Islet precursor cell (in vitro differentiated cells): ENCODE measurements at regions not wholly inside any gene's neighbourhood (a gene's known extent, or its start where the extent isn't known, plus 50 kb on each side); places are given as distances from the start of the nearest gene placed in this dataset.
"Not testable (repeated sequence)": the region's sequence is repeated elsewhere in the genome, so short reads cannot be mapped to it uniquely, and the experiment has no call there.

Experiments
- DNase-seq: peaks from one replicate; pipeline ENCODE4 v3.0.0-alpha.2; 2018

DNA sequence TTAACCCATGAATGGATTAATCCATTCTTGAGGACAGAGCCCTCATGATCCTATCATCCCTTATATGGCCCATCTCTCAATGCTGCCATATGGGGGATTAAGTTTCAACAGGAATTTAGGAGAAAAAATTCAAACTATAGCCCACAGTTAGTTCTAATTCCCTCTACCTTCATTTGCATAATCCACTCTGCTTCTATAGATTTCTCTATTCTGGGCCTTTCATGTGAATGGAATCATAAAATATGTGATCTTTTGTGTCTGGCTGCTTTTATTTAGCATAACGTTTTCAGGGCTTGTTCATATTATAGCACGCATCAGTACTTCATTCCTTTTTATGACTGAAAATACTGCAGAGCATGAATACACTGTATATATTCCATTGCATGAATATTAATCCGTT, 55.4 kb downstream of the CTSL start:
- DNase-seq = no peak

GRCh38 chr9:87783180-87783579, 57.3 kb downstream of the CTSL start:
- DNase-seq = no peak

DNA sequence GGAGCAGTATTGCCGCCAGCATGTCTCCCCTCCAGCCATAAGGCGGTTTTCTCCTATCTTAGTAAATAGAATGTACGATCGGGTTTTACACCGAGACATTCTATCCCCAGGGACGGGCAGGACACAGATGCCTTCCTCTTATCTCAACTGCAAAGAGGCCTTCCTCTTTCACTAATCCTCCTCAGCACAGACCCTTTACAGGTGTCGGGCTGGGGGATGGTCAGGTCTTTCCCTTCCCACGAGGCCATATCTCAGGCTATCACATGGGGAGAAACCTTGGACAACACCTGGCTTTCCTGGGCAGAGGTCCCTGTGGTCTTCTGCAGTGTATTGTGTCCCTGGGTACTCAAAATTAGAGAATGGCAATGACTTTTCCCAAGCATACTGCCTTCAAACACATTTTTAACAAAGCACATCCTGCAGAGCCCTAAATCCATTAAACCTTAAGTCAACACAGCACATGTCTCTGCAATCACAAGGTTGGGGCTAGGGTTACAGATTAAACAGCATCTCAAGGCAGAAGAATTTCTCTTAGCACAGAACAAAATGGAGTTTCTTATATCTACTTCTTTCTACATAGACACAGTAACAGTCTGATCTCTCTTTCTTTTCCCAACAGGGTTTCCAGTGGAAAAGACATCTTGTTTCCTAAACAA, 59.5 kb downstream of the CTSL start:
- DNase-seq = not testable (repeated sequence)

- no peak for DNase-seq
These were observed 60.5 kb downstream of the CTSL start for GRCh38 chr9:87786423-87786822.

DNA sequence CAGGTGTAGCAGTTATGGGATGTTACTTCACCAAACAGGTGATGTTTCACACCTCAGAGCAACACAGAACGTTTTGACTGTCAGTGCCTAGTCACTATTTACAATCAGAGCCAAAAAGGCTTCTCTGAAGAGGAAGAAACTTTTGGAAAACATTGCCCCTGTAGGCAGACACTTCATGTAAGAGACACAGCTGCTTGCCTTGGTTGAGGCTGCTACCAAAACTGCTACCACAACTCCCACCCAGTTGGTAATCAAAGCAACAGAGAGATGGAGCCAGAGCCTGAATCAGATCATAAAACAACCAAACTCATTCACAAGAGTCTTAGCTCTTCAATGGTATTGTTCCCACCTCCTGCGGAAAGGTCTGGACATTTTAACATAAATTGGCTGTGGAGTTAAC, 61.0 kb downstream of the CTSL start:
- DNase-seq = no peak

- DNase-seq = no peak
These were observed 61.8 kb downstream of the CTSL start for GRCh38 chr9:87787735-87788134.

DNA sequence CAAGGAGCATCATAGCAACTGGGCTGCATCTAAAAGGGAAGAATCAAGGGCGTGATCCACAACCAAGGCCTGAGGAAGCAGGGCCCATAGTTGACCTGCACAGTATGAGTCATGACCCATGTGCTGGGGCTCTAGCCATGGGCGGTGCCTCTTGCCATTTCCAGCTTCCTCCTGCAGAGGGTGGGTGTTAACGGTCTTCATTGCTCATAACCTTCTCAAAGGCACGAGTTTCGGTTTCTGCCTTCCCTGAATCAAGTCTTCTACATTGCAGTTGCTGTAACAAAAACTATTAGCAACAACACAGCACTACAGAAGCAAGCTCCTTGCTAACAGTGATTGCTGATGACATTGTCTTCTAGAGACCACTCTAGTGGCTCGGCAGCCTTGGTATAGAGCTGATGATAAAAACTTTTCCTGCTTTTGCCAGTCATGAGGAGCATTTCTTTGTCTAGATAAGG, 66.9 kb downstream of the CTSL start:
- peak; percentile 81 for DNase-seq

DNA sequence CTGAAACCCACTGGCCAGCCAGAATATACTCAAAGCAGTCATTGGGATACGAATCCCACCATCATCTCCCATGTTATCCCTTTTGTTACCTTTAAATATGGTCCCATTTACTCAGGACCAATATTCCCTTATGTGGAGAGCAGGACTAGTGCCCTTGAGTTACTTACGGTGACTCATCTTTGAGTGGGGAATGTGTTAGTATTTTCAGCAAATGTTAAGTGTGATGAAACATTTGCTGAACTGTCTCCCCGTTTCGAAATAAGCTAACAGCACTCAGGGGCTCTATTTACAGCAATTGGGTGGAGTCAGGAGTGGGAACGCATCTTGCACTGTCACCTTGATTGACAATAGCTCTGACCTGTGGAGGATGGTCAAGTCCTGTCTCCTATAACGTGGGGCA, 67.4 kb downstream of the CTSL start:
- no peak for DNase-seq

DNA sequence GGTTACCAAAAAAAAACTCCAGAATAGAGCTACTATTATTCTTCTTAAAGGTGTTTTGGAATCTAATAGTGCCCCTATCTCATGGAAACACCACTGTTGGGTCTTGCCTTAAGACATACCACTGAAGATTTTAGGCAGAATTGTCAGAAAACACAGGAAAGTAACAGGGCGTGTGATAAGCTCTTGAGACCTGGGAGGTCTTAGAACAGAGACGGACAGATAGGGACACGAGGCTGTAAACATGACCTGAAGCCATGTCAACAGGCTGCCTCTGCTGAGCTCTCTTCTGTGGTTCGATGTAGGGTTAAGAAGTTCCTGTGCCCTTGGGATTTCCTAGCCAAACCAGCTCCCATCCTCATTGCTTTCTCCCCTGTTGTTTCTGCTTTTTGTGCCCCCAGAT, 69.3 kb downstream of the CTSL start:
- no peak for DNase-seq

DNA sequence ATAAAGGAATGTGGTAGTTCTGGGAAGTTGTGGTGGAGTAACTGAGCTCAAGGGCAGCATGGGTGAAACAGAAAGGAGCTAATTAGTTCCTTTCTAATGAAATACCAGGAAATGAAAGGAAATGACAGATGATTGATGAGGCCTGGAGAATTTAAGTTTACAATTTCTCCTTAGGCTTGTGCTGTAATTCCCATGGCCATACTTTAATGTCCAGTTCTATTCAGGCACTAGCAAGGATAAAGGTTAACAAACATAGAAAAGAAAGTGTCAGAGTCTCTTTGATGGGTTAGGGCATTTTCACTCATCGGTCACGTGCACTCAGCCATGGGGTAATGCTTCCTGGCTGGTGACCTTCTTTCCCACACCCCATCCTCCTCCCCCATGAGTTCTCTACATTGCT, 70.3 kb downstream of the CTSL start:
- DNase-seq = no peak

- no peak for DNase-seq
These were observed 72.4 kb downstream of the CTSL start for GRCh38 chr9:87798261-87798833.

- no peak for DNase-seq
These were observed 73.6 kb downstream of the CTSL start for GRCh38 chr9:87799503-87799902.

DNA sequence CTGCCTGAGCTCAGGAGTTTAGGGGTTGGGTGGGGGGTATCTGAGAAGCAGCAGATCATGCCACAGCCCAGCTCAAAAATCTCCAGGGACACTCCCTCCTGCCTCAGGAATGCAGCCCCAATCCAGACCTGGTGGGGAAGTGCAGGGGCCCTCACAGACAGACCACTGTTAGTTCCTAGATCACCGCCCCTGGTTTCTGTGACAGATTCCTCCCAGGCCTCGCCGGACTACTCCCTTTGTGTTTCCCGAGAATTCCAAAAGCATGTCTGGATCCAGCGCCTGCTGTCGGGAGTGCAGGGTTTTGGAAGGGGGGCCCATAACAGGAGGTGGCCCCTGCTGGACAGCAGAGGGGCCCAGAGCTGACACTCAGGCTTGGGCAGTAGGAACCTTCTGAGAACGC, 74.5 kb downstream of the CTSL start:
- DNase-seq = peak; percentile 93

GRCh38 chr9:87801013-87801412, 75.1 kb downstream of the CTSL start:
- no peak for DNase-seq

DNA sequence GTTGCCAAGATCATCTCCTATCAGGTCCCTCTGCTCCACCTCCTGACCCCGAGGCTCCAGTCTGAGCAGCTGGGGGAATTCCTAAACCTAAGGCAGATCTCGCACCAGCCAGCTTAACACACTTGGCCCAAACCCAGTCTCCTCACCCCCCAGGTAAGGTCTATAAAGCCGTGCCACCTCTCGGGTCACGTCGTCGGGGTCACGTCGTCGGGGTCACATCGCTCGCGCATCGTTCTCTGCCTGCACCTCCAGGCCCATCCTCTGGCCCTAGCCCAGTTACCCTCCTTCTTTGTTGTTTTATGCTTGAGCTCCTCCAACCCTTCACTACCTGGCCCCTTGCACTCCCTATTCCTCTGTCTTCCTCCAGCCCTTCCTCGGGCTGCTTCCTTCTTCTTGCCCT, 77.2 kb downstream of the CTSL start:
- DNase-seq = no peak

DNA sequence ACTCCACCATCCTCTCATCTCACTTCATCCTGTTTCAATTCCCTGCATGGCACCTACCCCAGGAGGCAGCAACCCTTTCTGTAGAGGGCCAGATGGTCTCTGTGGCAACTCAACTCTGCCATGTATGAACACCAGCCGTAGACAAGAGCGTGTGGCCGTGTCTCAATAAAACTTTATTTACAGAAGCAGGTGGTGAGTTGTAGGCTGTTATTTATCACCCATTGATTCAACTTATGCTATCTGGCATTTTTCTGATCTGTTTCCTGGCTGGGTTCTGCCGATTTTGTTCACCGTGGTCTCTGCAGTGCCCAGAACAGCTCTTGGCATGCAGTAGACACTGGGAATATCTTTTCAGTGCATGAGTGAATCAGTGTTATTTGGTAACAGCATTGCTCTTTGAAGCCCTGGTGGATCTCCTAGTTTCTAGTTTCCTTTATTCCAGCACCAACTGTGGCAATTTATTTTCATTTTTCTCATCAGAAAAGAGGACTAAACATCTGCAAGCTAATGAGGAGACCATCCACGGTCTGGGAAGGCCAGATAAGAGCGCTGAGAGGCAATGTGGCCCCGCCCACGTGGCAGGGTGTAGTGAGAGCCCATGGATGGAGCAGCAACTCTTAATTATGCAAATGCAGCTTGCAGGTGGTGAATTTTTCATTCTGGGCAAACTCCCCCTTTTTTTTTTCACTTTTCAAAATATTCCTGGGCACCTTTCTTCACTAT, 77.9 kb downstream of the CTSL start:
- no peak for DNase-seq

DNA sequence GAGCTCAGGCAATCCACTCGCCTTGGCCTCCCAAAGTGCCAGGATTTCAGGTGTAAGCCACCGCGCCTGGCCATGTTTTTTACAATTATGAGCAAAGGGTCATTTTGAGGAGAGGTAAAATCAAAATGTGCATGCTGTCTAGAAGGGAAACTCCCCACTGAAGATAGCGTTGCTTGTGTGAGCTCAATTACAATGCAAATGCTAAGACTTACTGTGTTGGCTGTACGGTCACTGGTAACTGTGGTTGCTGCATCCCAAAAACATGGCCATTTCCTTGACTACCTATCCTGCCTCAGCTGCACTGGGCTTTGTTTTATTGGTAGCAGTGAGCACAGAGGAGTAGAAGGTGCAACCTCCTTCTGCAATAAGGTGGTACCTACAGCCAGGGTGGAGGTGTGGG, 77.4 kb upstream of the SPATA31E1 start:
- no peak for DNase-seq

- DNase-seq = no peak
These were observed 72.7 kb upstream of the SPATA31E1 start for GRCh38 chr9:87810008-87810407.

GRCh38 chr9:87810679-87811178, 71.9 kb upstream of the SPATA31E1 start:
- no peak for DNase-seq

DNA sequence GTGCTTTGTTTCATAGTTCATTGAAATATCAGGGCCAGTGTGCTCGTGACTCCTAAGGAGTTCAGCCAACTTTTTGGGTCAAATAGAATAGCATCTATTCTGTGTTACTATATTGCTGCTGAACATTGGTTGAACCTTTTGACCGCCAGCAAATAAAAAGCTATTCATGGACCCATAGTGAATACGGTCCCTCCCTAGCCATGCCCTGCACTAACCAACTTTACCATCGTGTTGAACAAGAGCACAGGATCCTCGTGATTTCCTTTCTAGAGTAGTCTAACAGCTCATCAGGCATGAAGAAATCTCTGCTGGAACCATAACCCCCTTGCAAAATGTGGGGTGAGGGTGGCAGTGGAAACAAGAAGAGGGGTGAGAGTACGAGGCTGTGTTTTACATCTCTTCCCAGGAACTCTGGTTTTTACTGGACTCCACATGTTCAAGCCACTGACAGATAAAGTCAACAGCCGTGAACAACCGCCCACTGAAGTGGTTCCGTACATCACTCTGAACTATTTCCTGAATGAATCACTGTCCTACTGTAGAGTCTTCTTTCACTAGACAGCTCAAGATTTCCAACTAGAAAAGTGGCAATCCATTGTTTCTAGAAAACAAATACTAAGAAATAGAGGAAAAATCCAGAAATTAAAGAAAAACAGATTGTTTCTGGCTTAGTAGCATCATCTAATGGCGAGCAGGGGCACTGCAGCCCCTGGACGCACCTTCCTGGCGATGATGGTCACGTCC, 70.1 kb upstream of the SPATA31E1 start:
- no peak for DNase-seq

DNA sequence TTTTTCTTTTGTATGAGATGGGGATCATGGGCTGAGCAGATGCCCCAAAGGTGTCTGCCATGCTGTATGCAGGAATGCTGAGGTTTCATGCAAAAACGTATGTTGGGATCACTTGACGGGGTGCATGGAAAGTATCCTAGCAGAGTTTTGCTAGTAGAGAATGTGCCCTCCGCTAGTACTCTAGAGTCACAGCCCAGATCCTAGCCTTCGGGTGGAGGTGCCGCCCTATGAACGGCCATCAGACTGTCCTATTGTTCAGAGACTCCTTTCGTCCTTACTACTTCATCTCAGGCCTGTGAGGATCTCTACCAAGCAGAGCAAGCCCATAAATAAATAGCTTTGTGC, 69.6 kb upstream of the SPATA31E1 start:
- no peak for DNase-seq

- DNase-seq = no peak
These were observed 66.6 kb upstream of the SPATA31E1 start for GRCh38 chr9:87816036-87816435.

GRCh38 chr9:87818308-87818707, 64.4 kb upstream of the SPATA31E1 start:
- no peak for DNase-seq
